Bronchial epithelial cell (primary cell): ENCODE measurements at regions not wholly inside any gene's neighbourhood (a gene's known extent, or its start where the extent isn't known, plus 50 kb on each side); places are given as distances from the start of the nearest gene placed in this dataset.

ENCODE experiments used
- DNase-seq: peaks from one replicate; pipeline ENCODE4 v3.0.0-alpha.2; 2010; ENCODE audit warnings: low read depth
- FAIRE-seq: peaks from 2 replicates; lab custom pipeline; 2011; peaks lifted over from hg19 to GRCh38; lab: Jason Lieb, UNC
- H3K27me3 ChIP-seq: 2 replicates; pipeline ENCODE4 v1.5.1; 2011; ENCODE audit warnings: low read length; ENCODE audit not compliant: control insufficient read depth, insufficient read depth
- H3K36me3 ChIP-seq: 2 replicates; pipeline ENCODE4 v1.5.1; 2011; ENCODE audit warnings: low read length; ENCODE audit not compliant: control insufficient read depth, insufficient read depth
- H3K4me3 ChIP-seq: 2 replicates; pipeline ENCODE4 v1.5.1; 2011; ENCODE audit warnings: mild to moderate bottlenecking, low read depth, low read length, control low read depth
- CTCF ChIP-seq: IDR thresholded peaks from 2 replicates; pipeline ENCODE4 v1.5.1; 2011; ENCODE audit warnings: mild to moderate bottlenecking, moderate library complexity, low read length, control low read depth, inconsistent platforms; ENCODE audit not compliant: insufficient read depth, severe bottlenecking

- FAIRE-seq, result no peak
- Histone ChIP-seq H3K27me3 (no peaks in the 10 kb centered on the region), H3K36me3 (no peaks in the 10 kb centered on the region), H3K4me3 (no peak overlapping the region)
- no peak for DNase-seq
- no peak for TF ChIP-seq CTCF
These were observed 75.5 kb upstream of the RET start for GRCh38 chr10:43001427-43001795.

GRCh38 chr10:43002596-43002995 is 74.3 kb upstream of the RET start:
- TF ChIP-seq CTCF, result no peak
- H3K4me3 ChIP-seq, result no peak overlapping the region
- no peak for DNase-seq
- no peaks in the 10 kb centered on the region for H3K36me3 ChIP-seq
- no peak for FAIRE-seq
- H3K27me3 ChIP-seq, result no peaks in the 10 kb centered on the region

DNA sequence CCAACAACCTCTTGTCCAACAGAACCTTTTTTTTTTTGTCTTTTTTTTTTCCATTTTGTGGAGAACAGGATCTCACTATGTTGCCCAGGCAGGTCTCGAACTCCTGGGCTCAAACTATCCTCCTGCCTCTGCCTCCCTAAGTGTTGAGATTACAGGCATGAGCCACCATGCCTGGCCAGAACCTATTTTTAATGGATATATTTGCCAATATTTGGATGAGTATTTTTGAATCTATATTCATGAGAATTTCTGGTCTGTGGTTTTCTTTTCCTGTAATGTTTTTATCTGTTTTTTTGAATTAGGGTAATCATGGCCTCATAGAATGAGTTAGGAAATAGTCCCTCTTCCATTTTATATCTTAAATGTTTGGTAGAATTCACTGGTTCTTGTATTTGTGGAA is 70.4 kb upstream of the RET start:
- no peak for FAIRE-seq
- H3K36me3 ChIP-seq, result no peaks in the 10 kb centered on the region
- TF ChIP-seq CTCF, result no peak
- no peak overlapping the region for H3K4me3 ChIP-seq
- no peaks in the 10 kb centered on the region for H3K27me3 ChIP-seq
- DNase-seq, result no peak

GRCh38 chr10:43012578-43012977 is 64.3 kb upstream of the RET start:
- no peak for TF ChIP-seq CTCF
- no peaks in the 10 kb centered on the region for H3K27me3 ChIP-seq
- no peak overlapping the region for H3K4me3 ChIP-seq
- H3K36me3 ChIP-seq, result no peaks in the 10 kb centered on the region
- FAIRE-seq, result no peak
- DNase-seq, result no peak

GRCh38 chr10:43013065-43013464 is 63.8 kb upstream of the RET start:
- H3K4me3 ChIP-seq, result no peak overlapping the region
- no peaks in the 10 kb centered on the region for H3K27me3 ChIP-seq
- H3K36me3 ChIP-seq, result no peaks in the 10 kb centered on the region
- no peak for DNase-seq
- no peak for TF ChIP-seq CTCF
- FAIRE-seq, result no peak

GRCh38 chr10:43024524-43024923 is 52.3 kb upstream of the RET start:
- DNase-seq, result no peak
- H3K4me3 ChIP-seq, result no peak overlapping the region
- no peak for TF ChIP-seq CTCF
- FAIRE-seq, result no peak
- H3K36me3 ChIP-seq, result no peaks in the 10 kb centered on the region
- H3K27me3 ChIP-seq, result no peaks in the 10 kb centered on the region
